Esophagus muscularis mucosa (tissue), 4 donors: ENCODE measurements at regions not wholly inside any gene's neighbourhood (a gene's known extent, or its start where the extent isn't known, plus 50 kb on each side); places are given as distances from the start of the nearest gene placed in this dataset.

ENCODE experiments used
- DNase-seq: peaks from one replicate; pipeline ENCODE4 v3.0.0-alpha.2; 2017; ENCODE audit errors: extremely low spot score
- H3K27ac ChIP-seq, 4 donors: fragments of 200-600 bp; sonication (generic); replicated peaks in 1 of 4; 1 replicate in 3 of 4; 2 replicates in 1 of 4; pipeline ENCODE4 v1.5.1; 2016 to 2019; ENCODE audit warnings: mild to moderate bottlenecking in 1 of 4
- H3K27me3 ChIP-seq, 4 donors: fragments of 200-600 bp; sonication (generic); one replicate each; pipeline versions ENCODE4 v1.5.1 to v1.6.0; 2016 to 2019
- H3K36me3 ChIP-seq, 4 donors: fragments of 200-600 bp; sonication (generic); one replicate each; pipeline ENCODE4 v1.5.1; 2016 to 2019
- H3K4me1 ChIP-seq, 4 donors: fragments of 200-600 bp; sonication (generic); one replicate each; pipeline ENCODE4 v1.5.1; 2016 to 2019
- H3K4me3 ChIP-seq, 4 donors: fragments of 200-600 bp; sonication (generic); 1 replicate in 2 of 4; 2 replicates in 2 of 4; pipeline ENCODE4 v1.5.1; 2016 to 2019; ENCODE audit warnings: mild to moderate bottlenecking in 4 of 4, moderate library complexity in 1 of 4
- H3K9me3 ChIP-seq, 4 donors: fragments of 200-600 bp; sonication (generic); 1 replicate in 3 of 4; 2 replicates in 1 of 4; pipeline ENCODE4 v1.5.1; 2016 to 2019
- EP300 ChIP-seq: sonication (generic); formaldehyde crosslinking; IDR thresholded peaks from one replicate; pipeline ENCODE4 v1.6.1; 2017; ENCODE audit warnings: antibody characterized with exemption
- POLR2A ChIP-seq: fragments of 450-650 bp; IDR thresholded peaks from one replicate; pipeline ENCODE4 v1.6.1; 2017; ENCODE audit warnings: antibody characterized with exemption, moderate library complexity, mild to moderate bottlenecking, low read depth
- POLR2AphosphoS5 ChIP-seq, 2 donors: sonication (generic); formaldehyde crosslinking; IDR thresholded peaks; one replicate each; pipeline ENCODE4 v1.6.1; 2017; ENCODE audit warnings: antibody characterized with exemption in 2 of 2
- WGBS: methylation state at CpG from one replicate; pipeline ENCODE4 v1.1.5; 2018; 5-methylcytosine and 5-hydroxymethylcytosine counted together
- intact Hi-C: fragments of 100-400 bp; cut with DNase I; formaldehyde crosslinking; loops from one replicate; pipeline ENCODE4 v1.15.1; 2023
- TF ChIP-seq, protein P1 (sequence below), 3 experiments: fragments of 200-600 bp in 2 of 3; fragments of 450-650 bp in 1 of 3; sonication (generic) in 2 of 3; IDR thresholded peaks; one replicate each; pipeline ENCODE4 v1.5.1; 2017 to 2019; ENCODE audit warnings: antibody characterized with exemption in 3 of 3, mild to moderate bottlenecking in 2 of 3, moderate library complexity in 1 of 3

DNA sequence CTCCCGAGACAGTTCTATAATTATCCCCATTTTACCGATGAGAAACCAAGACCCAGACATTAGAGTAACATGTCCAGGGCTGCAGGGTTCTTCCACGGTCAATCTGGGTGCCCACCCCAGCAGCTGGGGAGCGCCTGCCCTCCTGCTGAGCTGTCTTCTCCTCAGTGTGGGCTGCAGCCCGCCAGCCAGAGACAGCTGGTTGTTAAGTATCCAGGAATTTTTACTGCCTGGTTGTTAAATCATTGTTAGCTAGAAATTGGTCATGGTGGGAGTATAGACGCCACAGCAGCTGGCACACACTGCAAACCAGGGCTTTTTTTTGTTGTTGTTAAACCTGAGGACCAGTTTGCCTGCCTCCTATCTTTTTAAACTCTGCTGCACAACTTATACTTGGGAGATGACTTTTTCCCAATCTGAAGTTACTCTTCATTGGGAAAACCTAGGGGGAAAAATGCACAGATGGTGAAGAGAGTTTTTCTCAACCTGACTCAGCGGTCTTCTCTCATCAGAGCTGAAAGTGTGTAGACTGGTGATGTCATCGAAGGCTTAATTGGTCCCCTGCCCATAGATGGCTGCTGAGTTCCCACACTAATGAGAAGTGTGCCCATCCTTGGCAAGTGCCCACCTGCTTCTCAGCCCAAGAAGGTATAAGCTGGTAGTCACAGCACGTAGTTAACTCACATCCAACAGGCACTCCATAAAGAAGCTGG lies 208.6 kb downstream of the DRD1 start:
- WGBS: 79% methylated on average over 9 of the region's 9 CpGs
- H3K27me3 ChIP-seq: peaks cover 0 to 5% (median 0%) of the 10 kb centered on the region in 4 donors

DNA sequence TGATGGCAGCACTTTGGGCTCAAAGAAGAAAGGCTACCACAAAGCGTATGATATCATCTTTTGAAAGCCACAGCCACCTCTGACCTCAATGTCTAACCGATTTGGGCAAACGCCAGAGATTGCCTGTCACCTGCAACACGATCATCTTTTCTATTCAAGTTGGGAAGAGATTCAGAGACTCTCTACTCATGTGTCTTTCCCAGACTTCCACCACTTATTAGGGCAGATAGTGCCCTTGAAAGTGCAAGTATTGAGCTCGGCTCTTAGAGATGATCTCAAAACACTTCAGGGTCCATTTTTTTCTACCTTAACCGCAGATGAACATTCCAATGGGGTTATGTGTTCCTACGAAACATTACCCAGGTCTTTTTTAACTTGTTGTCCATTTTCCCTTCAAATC lies 213.7 kb downstream of the DRD1 start:
- 83% methylated on average over 7 of the region's 7 CpGs for WGBS
- Histone ChIP-seq H3K4me1 (no peaks in the 10 kb centered on the region), H3K36me3 (no peaks in the 10 kb centered on the region), H3K4me3 (no peak overlapping the region), H3K27me3 (no peaks in the 10 kb centered on the region), H3K27ac (no peak overlapping the region), H3K9me3 (no peaks in the 10 kb centered on the region)
- DNase-seq: no peak
- intact Hi-C loops: no loop called here
- no peak for TF ChIP-seq POLR2AphosphoS5 (IDR thresholded peaks at IDR 0.05)
- TF ChIP-seq, protein P1, sequence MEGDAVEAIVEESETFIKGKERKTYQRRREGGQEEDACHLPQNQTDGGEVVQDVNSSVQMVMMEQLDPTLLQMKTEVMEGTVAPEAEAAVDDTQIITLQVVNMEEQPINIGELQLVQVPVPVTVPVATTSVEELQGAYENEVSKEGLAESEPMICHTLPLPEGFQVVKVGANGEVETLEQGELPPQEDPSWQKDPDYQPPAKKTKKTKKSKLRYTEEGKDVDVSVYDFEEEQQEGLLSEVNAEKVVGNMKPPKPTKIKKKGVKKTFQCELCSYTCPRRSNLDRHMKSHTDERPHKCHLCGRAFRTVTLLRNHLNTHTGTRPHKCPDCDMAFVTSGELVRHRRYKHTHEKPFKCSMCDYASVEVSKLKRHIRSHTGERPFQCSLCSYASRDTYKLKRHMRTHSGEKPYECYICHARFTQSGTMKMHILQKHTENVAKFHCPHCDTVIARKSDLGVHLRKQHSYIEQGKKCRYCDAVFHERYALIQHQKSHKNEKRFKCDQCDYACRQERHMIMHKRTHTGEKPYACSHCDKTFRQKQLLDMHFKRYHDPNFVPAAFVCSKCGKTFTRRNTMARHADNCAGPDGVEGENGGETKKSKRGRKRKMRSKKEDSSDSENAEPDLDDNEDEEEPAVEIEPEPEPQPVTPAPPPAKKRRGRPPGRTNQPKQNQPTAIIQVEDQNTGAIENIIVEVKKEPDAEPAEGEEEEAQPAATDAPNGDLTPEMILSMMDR (IDR thresholded peaks at IDR 0.05): no peak
- no peak for TF ChIP-seq EP300
- no peak for TF ChIP-seq POLR2A

More for the DNA sequence above, 208.6 kb downstream of the DRD1 start:
- intact Hi-C loops: no loop called here
- no peak for TF ChIP-seq POLR2AphosphoS5 (IDR thresholded peaks at IDR 0.05)
- TF ChIP-seq, protein P1 (IDR thresholded peaks at IDR 0.05): no peak
- no peak for TF ChIP-seq POLR2A
- no peak for TF ChIP-seq EP300
- Histone ChIP-seq H3K9me3 (no peaks in the 10 kb centered on the region), H3K4me3 (no peak overlapping the region), H3K4me1 (no peaks in the 10 kb centered on the region), H3K27ac (no peak overlapping the region), H3K36me3 (no peaks in the 10 kb centered on the region)
- DNase-seq: no peak

DNA sequence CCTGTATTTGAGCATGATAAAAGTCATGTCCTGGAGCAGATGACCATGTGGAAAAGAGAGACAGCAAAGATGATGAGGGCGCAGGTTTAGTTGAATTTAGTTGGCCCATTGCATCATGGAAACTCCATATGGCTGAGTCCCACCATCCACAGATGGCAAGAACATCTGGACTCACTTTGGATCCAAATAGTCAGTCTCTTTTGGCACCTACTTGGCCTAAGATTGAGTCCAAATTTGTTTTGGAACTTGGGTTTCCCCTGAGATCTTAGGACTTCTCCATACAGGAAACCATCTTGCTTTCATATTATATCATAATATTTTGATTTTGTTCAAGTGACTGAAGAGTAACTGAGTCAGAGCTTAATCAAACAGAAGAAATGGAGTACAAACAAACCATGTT lies 217.5 kb downstream of the DRD1 start:
- Histone ChIP-seq H3K4me1 (no peaks in the 10 kb centered on the region), H3K9me3 (no peaks in the 10 kb centered on the region), H3K27ac (no peak overlapping the region), H3K4me3 (no peak overlapping the region), H3K27me3 (no peaks in the 10 kb centered on the region), H3K36me3 (no peaks in the 10 kb centered on the region)
- 77% methylated on average over 1 of the region's 1 CpG for WGBS
- intact Hi-C loops: no loop called here
- no peak for DNase-seq
- TF ChIP-seq POLR2AphosphoS5 (IDR thresholded peaks at IDR 0.05) (no peak), EP300 (no peak), POLR2A (no peak)
- TF ChIP-seq, protein P1 (IDR thresholded peaks at IDR 0.05): no peak

DNA sequence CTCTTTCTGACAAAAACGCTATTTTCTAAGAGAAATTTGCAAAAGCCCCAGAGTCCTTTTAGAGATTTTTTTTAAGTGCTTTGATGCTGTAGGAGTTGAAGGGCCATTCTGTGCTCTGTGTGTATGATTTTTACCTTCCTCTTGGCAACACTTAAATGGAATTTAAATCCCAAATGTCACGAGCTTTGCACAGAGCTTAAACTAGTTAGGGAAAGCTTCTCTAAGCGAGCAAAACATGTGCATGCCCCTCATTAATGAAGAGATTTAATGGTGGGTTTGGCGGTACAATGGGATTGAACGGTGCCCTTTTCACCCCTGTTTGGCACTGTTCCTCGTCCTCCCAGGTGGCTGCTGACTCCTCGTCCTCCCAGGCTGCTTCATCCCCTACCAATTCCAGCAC lies 220.7 kb downstream of the DRD1 start:
- no peak overlapping the region for H3K27ac ChIP-seq
- intact Hi-C loops: no loop called here
- H3K36me3 ChIP-seq: no peaks in the 10 kb centered on the region
- DNase-seq: no peak
- TF ChIP-seq EP300 (no peak), POLR2A (no peak), POLR2AphosphoS5 (IDR thresholded peaks at IDR 0.05) (no peak)
- TF ChIP-seq, protein P1 (IDR thresholded peaks at IDR 0.05): no peak
- no peaks in the 10 kb centered on the region for H3K9me3 ChIP-seq
- WGBS: 52% methylated on average over 7 of the region's 7 CpGs
- no peaks in the 10 kb centered on the region for H3K4me1 ChIP-seq
- no peak overlapping the region for H3K4me3 ChIP-seq
- H3K27me3 ChIP-seq: no peaks in the 10 kb centered on the region

DNA sequence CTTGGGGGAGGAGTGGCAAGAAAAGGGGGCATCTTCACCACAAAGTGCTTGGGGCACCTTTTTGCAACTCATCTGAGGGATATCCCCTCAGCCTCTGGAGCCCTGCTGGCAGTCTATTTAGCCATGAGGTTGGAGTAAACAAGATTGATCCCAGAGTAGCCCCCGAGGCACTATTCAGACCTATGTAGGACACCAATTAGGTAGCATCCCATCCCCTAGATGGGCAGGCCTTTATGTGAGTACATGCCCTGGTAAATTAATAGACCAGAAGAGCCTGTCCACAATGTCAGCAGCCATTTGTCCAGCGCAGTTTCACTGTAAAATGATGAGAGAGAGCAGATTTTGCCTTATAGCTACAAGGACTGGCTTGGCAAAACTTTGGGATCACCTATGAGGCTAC lies 221.4 kb downstream of the DRD1 start:
- no peak for DNase-seq
- Histone ChIP-seq H3K27me3 (no peaks in the 10 kb centered on the region), H3K9me3 (no peaks in the 10 kb centered on the region), H3K4me3 (no peak overlapping the region), H3K4me1 (no peaks in the 10 kb centered on the region), H3K27ac (no peak overlapping the region), H3K36me3 (no peaks in the 10 kb centered on the region)
- WGBS: 78% methylated on average over 2 of the region's 2 CpGs
- intact Hi-C loops: no loop called here
- TF ChIP-seq POLR2AphosphoS5 (IDR thresholded peaks at IDR 0.05) (no peak), EP300 (no peak), POLR2A (no peak)
- TF ChIP-seq, protein P1 (IDR thresholded peaks at IDR 0.05): no peak
